Spleen (tissue), 7 donors: ENCODE measurements at regions not wholly inside any gene's neighbourhood (a gene's known extent, or its start where the extent isn't known, plus 50 kb on each side); places are given as distances from the start of the nearest gene placed in this dataset.

Experiments used
- POLR2A ChIP-seq, 3 donors: fragments of 450-650 bp; IDR thresholded peaks; one replicate each; pipeline ENCODE4 v1.5.1; 2017; ENCODE audit warnings: antibody characterized with exemption in 3 of 3, mild to moderate bottlenecking in 1 of 3
- POLR2AphosphoS5 ChIP-seq, 3 donors: sonication (generic); formaldehyde crosslinking; IDR thresholded peaks; one replicate each; pipeline ENCODE4 v1.5.1; 2017; ENCODE audit warnings: antibody characterized with exemption in 3 of 3
- TF ChIP-seq, protein P1 (sequence below), 11 experiments: fragments of 200-600 bp in 7 of 11; fragments of 450-650 bp in 4 of 11; sonication (generic) in 4 of 11; IDR thresholded peaks in 8 of 11; conservative IDR thresholded peaks in 3 of 11; 1 replicate in 7 of 11; 2 replicates in 4 of 11; pipeline versions ENCODE4 v1.4.0 to v1.8.0; 2016 to 2021; ENCODE audit warnings: antibody characterized with exemption in 11 of 11, inconsistent platforms in 4 of 11, mild to moderate bottlenecking in 1 of 11
- donor health status: DM: no; HTN: no; CAD: no; lungs with moderate emphysema.
- donor health status: DM: no; HTN: no; CAD: no.
- donor health status: DM: no; HTN: no; CAD: no.

DNA sequence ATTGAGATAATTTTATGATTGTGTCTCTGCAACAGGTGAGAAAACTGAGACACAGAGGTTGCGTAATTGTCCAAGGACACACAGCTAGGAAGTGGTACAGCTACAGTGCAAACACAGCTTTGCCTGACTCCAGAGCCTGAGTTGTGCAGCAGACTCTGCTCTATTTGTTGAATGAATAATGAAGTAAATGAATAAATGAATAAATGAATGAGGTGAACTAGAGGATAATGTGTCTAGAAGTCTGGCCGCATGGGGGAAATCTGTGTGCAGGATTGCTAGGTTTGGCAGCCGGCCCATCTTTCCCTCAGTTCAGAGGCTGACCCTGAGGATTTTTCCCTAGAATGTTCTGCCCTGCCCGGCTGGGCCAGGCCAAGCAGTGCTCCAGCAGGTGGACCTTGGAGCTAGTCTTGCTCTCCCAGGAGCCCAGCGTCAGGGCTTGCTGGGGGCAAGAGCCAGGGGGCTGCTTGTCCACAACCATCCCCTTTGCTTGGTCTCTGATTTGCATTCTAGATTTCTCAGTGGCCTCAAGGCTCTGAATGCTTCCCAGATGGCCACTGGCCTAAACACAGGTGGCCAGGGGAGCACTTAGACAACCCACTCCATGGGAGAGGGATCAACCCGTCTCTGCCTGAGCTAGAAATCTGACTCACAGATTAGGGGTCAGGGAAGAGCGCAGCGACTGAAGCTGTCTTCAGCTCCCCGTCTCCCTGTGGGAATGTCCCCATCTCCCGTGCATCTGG lies 225.2 kb downstream of the C12orf75 start:
- TF ChIP-seq POLR2AphosphoS5 (IDR thresholded peaks at IDR 0.05) (no peak), POLR2A (IDR thresholded peaks at IDR 0.05) (no peak)
- TF ChIP-seq, protein P1, sequence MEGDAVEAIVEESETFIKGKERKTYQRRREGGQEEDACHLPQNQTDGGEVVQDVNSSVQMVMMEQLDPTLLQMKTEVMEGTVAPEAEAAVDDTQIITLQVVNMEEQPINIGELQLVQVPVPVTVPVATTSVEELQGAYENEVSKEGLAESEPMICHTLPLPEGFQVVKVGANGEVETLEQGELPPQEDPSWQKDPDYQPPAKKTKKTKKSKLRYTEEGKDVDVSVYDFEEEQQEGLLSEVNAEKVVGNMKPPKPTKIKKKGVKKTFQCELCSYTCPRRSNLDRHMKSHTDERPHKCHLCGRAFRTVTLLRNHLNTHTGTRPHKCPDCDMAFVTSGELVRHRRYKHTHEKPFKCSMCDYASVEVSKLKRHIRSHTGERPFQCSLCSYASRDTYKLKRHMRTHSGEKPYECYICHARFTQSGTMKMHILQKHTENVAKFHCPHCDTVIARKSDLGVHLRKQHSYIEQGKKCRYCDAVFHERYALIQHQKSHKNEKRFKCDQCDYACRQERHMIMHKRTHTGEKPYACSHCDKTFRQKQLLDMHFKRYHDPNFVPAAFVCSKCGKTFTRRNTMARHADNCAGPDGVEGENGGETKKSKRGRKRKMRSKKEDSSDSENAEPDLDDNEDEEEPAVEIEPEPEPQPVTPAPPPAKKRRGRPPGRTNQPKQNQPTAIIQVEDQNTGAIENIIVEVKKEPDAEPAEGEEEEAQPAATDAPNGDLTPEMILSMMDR (IDR thresholded peaks at IDR 0.05 in 8 of 11, conservative IDR thresholded peaks at IDR 0.05 in 3 of 11) = no peak
